ENCODE measurements at regions not wholly inside any gene's neighbourhood (a gene's known extent, or its start where the extent isn't known, plus 50 kb on each side); places are given as distances from the start of the nearest gene placed in this dataset.
"Not testable (repeated sequence)": the region's sequence is repeated elsewhere in the genome, so short reads cannot be mapped to it uniquely, and the experiment has no call there.

- DNase-seq, result no peak
These were observed 417.6 kb upstream of the DYNLRB2 start for GRCh38 chr16:80123189-80123588.

DNA sequence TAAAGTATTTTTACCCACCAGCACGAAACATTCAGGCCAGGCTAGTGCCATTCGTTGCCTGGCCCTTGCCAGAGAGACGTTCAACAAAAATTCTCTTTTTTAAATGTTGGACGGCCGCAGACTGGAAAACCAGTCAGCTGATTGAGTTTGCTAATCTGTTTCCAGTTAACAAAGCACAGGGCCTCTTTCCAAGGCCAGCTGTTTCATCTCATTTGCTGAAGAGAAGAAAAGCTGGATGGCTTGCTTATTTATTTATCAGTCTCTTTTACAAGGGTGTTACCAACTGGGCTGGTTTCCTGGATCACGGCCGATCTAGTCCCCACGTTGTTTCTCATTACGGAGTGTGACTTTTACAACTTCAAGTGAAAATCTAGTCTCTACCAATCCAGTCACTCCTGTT is 418.7 kb upstream of the DYNLRB2 start:
- DNase-seq, result peak; percentile 49 to 77

GRCh38 chr16:80121522-80121909 is 419.3 kb upstream of the DYNLRB2 start:
- DNase-seq, result no peak

DNA sequence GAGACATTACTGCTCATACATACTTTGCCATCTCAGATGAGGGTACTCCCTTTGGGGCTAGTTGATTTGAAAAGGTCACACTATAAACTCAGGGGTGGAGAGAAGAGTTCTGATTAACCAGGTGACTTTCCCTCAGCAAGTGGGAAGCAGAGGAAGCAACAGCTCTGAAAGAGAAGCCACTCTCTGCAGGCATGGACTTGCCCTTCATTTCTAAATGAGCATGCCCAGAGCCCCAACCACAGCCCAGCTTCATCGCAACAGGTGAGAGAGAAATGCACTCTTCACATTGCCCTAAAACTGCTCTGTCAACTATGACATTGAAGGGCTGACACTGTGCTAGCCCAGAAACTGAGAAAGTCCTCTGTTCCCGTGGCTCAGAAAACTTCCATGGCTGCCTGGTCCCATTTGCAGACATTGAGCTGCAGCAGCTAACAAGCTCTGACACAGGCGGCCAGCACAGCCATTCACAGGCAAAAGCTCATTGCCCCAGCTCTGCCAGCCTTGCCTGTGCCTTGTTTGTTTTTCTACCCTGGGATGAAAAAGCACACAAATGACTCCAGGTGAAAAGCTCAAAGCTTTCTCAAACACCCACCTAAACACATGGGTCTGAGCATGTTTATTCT is 419.8 kb upstream of the DYNLRB2 start:
- no peak for DNase-seq

GRCh38 chr16:80117556-80118130 is 423.1 kb upstream of the DYNLRB2 start:
- DNase-seq, result no peak

DNA sequence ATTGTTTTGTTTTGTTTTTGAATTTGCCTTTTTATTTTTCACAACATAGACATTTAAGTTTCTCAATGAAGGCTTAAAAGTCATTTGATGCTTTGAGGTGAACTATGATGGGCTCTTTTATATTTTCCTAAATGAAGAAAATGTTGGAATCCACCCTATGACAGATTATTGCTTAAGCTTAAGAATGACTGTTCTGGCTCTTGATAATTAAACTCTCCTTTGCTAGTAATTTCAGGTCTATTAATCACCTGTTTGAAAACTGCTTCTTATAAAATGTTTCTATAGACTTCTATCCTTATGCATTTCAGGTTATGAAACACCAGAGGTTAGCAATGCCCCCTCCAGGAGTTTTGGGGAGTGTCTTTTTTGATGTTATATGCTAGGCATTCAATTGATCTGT is 424.1 kb upstream of the DYNLRB2 start:
- DNase-seq, result no peak

DNA sequence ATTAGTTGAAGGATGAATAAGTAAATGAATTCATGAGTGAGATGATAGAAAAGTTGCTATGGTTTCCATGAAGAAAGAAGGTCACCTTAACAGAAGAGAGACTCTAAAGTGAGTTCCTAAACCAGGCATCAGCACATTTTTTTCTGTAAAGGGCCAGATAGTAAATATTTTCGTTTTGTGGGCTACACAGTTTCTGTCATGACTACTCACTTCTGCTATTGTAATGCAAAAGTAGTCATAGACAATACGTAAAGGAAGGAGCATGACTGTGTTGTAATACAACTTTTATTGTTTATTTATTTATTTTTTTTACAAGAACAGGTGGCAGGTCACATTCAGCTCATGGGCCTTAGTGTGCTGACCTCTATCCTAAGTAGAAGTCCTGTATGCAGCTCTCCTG is 426.1 kb upstream of the DYNLRB2 start:
- no peak for DNase-seq

DNA sequence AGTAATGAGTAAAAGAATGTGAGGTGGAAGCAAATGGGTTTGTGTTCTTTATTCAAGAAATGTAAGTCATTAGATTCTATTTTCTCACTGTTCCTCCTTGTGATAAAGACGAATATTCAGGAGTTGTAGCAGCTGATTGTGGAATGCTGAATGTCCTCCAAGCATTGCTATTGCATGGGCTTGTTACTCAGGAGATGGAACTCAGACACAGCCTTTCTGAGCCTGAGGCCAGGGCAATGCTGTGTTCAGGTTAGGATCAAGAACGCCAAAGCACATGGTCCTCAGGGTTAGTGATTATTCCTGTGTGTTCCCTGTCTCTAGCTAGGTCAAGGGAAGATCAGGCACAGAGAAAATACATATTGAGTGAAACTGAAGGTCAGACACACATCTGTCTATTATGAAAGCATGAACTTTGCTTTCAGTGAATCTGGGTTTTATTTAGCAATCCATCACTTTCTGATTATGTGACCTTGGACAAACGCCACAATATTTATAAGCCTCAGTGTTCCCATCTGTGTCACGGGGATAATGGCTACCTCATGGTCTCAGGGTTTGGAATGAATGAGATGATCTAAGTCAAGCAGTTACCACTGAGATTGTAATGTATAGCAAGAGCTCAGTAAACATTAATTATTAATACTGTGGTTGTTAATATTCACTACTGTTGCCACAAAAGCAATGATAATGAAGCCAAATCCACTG is 426.8 kb upstream of the DYNLRB2 start:
- no peak for DNase-seq

GRCh38 chr16:80109581-80109980 is 431.2 kb upstream of the DYNLRB2 start:
- no peak for DNase-seq

GRCh38 chr16:80107900-80108299 is 432.9 kb upstream of the DYNLRB2 start:
- DNase-seq, result no peak

- no peak for DNase-seq
These were observed 435.0 kb upstream of the DYNLRB2 start for GRCh38 chr16:80105751-80106150.

DNA sequence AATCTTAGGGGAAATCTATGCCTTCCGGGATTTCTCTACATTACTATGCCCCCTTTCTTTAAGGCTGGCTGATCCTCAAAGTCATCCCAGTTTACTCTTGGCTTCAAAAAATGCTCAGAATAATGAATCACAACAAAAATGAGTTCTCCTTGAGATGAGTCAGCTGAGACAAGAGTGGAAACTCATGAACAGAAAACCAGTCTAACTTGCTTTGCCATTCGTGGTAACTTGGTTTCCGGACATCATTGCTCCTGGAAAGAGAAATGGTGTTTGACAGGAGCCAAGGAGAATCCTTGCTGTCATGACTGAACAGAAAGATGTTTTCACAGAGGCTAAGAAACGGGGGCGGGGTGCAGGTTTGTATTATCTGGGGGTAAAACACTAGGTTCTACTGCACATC is 435.6 kb upstream of the DYNLRB2 start:
- DNase-seq, result no peak

DNA sequence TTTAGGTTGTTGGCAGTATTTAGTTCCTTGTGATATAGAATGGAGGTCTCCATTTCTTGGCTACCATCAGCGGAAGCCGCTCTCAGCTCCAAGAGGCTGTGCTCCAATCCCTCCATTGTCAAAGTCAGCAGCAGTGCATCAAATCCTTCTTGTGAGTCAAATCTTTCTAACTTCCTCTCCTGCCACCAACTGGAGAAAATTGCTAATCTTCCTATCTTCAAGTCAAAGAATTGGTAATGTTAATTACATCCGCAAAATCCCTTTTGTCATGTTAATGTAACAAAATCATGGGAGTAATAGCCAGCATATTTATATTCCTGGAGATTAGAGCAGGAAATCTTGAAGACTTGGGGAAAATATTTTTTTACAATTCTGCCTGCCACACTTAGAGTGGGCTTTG is 436.4 kb upstream of the DYNLRB2 start:
- DNase-seq, result no peak

- no peak for DNase-seq
These were observed 437.3 kb upstream of the DYNLRB2 start for GRCh38 chr16:80103463-80103862.

DNA sequence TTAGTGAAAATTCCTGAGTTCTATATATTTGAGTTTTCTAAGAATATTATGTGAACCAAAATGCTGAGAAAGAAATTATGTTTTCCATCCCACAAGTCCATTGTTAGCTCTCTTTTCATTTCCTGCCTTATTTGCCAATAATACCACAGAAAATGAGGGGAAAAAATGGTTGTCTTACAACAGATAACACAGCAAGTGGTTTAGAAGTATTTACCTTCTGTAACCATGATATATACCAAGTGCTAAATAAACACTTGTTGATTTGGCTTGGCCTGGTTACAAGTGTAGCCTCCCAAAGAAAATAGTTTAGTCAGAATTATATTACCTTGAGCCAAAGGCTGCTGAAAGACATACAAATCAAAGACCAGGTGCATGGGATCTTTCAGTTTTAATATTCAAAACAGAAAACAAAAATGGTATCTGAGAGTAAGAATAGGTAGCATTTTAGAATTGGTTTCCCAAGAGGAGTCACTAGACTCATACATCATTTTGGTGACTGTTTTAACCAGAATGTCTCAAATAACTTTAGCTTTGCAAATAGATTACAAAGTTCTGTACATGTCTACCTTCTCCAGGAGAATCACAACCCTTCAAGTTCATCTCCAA is 439.8 kb upstream of the DYNLRB2 start:
- DNase-seq, result no peak

DNA sequence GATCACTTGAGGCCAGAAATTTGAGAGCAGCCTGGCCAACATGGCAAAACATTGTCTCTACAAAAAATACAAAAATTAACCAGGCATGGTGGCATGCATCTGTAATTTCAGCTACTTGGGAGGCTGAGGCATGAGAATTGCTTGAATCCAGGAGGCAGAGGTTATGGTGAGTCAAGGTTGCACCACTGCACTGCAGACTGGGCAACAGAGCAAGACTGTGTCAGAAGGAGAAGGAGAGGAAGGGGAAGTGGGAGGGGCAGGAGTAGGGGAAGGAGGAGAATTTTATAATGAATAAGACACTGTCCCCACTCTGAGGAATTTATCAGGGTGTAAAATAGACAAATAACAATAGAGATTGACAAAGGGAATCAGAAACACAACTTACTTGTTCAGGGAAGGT is 440.6 kb upstream of the DYNLRB2 start:
- DNase-seq, result no peak

GRCh38 chr16:80097098-80097497 is 443.7 kb upstream of the DYNLRB2 start:
- DNase-seq, result no peak

GRCh38 chr16:80092681-80093080 is 448.1 kb upstream of the DYNLRB2 start:
- DNase-seq, result no peak

GRCh38 chr16:80091453-80091852 is 449.3 kb upstream of the DYNLRB2 start:
- DNase-seq, result not testable (repeated sequence)

GRCh38 chr16:80085606-80086005 is 455.2 kb upstream of the DYNLRB2 start:
- no peak for DNase-seq

GRCh38 chr16:80084614-80085013 is 456.2 kb upstream of the DYNLRB2 start:
- DNase-seq, result peak; percentile 63 to 75

GRCh38 chr16:80084163-80084562 is 456.6 kb upstream of the DYNLRB2 start:
- no peak for DNase-seq

- no peak for DNase-seq
These were observed 457.9 kb upstream of the DYNLRB2 start for GRCh38 chr16:80082906-80083305.

Measured in right lung (tissue), 2 donors.